ENCODE measurements at regions not wholly inside any gene's neighbourhood (a gene's known extent, or its start where the extent isn't known, plus 50 kb on each side); places are given as distances from the start of the nearest gene placed in this dataset.
A peak's percentile ranks its signal among the peaks of the same experiment; 100 is the strongest.

DNA sequence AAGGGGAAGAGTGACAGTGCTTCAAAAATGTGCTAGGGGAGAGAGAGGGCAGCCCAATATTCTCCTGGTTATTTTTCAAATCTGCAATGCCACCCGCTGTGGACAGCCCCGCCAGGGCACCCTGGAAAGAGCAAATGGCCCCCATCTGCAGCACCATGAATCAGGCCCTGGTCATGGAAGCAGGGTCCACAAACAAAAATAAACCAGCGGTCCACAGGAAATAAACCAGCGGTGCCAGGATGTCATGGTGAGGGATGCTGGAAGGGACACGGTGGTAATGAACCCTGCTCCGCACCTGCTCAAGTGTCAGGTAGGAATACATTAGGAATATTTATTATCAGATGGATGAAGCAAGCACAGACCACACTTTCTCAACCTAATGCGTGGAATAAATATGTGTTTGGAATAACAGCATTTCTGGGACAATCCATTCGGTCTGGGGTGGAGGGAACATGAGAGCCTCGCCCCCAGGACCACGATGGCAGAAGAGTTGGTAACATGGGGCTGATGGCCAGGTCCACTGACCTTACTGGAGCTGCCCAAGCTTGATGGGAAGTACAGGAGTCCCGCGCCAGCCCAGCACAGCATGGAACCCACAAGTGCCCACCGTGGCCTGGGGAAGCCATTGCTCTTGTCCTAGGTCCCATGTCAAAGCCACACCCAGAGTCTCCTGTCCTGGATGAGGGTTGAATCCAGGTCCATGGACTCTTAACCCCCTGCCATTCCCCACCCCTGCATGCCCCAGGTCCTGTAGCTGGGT, 181.7 kb downstream of the BRD1 start:
- intact Hi-C loops (cut with DNase I), result no loop called here
- peak in 3 of 10 donors; percentile 13 to 82 (median 57) for DNase-seq

DNA sequence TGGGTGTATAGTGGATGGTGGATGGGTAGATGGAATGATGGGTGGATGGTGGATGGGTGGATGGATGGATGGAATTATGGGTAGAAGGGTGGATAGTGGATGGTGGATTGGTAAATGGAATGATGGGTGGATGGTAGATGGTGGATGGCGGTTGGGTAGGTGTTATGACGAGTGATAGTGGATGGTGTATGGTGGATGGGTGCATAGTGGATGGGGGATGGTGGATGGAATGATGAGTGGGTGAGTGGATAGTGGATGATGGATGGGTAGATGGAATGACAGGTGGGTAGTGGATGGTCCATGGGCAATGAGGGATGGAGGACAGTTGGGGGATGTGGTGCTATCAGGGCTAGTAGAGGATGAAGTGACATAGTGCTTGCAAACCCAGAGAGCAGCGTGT, 182.4 kb downstream of the BRD1 start:
- intact Hi-C loops (cut with DNase I), result no loop called here
- DNase-seq, result peak in 1 of 10 donors; percentile 30

DNA sequence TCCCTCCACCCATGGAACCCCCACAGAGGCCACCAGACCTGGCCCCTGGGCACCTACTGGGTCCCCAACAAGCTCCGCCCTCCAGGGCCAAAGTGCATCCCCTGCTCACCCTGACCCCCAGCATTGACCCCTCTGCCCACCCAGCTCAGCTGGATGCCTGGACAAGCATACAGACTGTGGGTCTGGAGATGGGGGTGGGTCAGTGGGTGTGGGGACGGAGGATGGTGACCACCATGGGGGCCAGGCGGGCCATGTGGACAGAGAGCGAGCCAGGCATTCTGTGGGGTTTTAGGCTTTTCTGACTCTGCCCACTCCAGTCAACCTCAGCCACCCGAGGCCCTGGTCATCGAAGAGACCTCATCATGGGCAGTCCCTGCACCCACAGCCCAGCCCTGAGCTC, 183.7 kb downstream of the BRD1 start:
- intact Hi-C loops (cut with DNase I), result no loop called here
- DNase-seq, result peak in 1 of 10 donors; percentile 63

DNA sequence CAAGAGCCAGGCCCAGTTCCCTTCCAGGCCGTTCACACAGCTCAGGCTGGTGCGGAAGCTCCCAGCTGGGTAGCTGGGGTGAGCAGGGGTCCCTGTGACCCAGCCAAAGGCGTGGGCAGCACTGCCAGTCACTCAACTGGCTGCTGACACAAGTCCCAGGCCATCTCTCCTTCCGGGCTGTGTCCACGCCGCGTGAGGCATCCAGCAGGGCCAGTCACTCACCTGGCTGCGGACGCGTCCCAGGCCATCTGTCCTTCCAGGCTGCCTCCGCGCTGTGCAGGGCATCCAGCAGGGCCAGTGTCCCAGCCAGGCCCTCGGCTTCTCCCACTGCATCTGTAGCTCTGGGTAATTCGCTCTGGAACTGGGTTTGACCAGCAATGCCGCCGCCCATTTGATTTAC, 184.2 kb downstream of the BRD1 start:
- peak in 1 of 10 donors; percentile 79 for DNase-seq
- intact Hi-C loops (cut with DNase I), result no loop called here

DNA sequence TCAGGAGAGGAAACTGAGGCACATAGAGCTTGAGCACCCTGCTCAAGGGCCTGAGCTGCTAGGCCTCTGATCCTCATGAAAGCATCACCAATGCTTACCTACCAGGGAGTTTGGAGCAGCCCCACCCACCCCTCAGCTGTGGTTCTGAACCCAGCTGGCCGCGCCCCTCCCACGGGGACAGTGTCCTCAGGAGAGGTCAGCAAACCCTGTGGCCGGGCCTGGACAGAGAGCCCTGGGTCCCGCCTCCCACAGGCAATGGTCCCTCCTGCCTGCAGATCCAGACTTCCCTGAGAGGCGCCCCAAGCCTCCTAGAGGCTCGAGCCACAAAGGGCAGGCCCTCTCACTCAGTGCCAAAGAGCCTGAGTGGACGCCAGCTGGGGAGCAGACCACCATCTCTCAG, 184.9 kb downstream of the BRD1 start:
- DNase-seq, result peak in 1 of 10 donors; percentile 77
- intact Hi-C loops (cut with DNase I), result no loop called here

DNA sequence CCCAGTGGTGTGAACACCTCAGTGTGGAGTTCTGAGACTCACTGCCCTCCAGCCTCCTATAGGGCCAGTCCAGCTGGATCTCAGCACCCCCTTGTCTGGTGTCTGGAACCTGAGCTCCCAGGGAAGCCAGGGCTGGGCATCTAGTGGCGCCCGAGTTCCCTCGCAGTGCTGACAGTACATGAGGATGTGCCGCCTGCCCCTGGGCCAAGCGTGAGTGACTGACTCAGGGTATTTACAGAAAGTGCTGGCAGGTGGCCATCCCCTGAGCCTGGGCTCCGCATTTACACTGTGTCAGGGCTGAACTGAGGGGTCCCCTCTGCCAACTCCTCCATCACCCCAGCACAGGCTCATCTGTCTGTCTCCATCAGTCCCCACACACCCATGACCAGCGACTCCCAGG, 185.3 kb downstream of the BRD1 start:
- peak in 1 of 10 donors; percentile 55 for DNase-seq

DNA sequence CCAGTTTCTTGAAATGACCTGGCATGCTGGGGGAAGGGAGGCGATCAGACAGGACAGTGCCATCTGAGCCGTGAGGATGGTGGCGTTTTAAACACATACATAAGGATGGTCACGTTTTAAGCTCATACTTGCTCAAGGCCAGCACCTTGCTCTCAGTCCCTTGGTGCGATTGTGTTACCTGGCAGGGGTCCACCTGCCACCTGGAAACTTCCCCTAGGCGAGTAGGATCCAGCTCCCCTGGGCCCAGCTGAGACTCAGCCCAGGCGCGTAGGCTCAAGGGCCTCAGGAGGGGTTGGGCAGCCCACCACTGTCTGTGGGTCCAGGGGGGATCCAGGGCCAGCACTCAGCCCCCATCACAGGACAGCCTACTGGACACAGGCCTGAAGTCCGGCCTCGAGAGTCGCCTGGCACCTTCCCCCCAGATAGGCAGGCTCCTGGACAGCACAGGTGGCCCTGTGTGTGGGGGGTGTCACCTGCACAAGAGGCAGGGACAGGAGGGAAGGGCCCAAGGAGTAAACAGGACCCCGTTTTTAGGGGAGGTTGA, 185.8 kb downstream of the BRD1 start:
- intact Hi-C loops (cut with DNase I), result no loop called here

More for the DNA sequence above, 185.3 kb downstream of the BRD1 start:
- intact Hi-C loops (cut with DNase I), result no loop called here

DNA sequence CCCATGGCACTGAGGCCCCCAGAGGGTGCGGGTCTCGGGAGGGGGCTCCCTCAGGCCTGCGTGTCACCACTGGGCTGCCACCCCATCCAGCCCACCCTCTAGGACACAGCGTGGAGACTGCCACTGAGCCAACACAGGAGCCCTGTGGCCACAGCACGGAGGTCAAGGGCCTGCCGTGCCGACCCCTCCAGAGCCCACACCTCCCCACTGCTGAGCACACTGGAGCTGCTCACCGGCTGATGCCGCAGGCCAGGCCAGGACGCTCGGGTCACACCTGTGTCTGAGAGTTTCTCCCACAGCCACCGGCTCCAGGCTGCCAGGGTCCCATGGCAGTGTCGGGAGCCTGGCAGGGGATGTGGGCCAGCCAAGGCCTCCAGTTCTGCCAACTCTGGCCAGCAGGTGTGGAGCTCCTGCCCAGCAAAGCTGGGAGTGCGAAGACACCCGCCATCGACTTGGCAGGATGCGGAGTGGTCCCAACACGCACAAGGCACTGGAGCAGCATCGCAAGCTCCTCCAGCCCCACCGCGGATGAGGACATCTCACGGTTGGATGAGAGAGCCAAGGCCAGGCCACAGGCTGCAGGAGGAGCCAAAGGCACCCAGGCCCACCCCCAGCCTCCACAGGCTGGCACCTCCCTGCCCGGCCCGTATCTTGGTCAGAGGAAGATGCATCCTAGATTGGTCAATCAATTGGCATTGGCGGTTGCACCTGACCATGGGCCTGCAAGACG, 187.1 kb downstream of the BRD1 start:
- no peak for DNase-seq
- intact Hi-C loops (cut with DNase I), result no loop called here

More for the DNA sequence above, 185.8 kb downstream of the BRD1 start:
- DNase-seq, result peak in 1 of 10 donors; percentile 70

DNA sequence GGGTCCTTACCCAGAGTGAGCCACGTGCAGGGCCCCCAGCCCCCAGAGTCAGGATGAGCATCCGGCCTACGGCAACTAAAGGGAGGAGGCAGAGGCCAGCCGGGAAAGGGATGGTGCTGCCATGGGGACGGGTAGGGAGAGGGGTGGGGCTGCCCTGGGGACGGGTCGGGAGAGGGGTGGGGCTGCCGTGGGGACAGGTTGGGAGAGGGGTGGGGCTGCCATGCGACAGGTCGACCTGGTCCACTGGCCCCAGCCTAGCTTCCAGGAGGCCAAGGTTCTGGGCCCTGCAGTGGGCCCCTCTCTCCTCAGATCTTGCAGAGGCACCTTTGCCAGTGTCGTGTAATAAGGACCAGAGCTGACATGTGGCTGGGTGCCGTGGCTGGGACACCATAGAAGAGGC, 187.7 kb downstream of the BRD1 start:
- DNase-seq, result no peak
- intact Hi-C loops (cut with DNase I), result loop anchor here (10.0 kb wide), 1 partner anchor 335 kb away; no protein-coding TSS in a partner anchor

DNA sequence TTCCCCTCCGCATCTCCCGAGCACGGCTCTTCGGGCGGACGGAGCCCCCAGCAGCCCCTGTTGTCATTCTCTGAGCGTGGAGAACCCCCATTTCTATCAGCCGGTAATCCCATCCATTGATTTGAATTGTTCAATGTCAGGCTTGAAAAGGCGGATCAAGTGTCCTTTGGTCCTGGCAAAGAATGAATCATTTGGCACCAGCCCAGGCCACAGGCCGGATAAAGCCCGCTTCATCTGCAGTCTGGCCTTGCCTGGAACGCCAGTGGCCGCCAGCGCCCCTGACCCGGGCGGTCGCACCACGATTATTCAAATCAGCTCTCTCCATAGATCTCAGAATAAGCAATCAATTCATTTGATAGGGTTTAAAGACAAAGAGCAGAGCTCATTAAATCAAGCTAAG, 188.9 kb downstream of the BRD1 start:
- DNase-seq, result peak in 7 of 10 donors; percentile 50 to 91 (median 63)
- intact Hi-C loops (cut with DNase I), result loop anchor here (10.0 kb wide), 1 partner anchor 334 kb away; no protein-coding TSS in a partner anchor

DNA sequence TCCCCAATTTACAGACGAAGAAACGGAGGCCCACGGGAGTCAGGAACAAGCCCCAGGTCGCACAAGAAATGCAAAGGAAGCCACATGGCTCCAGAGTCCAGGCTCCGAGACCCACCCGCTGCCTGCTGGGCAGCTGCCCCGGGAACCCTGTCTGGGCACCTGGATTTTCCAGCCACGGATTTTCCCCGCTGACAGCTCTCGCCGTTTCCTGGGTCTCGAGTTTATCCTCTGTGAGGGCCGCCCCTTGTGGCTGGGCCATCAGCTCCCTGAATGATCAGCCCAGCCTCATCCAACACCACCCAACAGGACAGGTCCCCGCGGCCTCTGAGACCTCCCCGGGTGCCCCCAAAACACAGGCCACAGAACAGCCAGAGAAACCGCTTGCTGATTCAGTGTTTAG, 189.7 kb downstream of the BRD1 start:
- intact Hi-C loops (cut with DNase I), result loop anchor here (10.0 kb wide), 1 partner anchor 333 kb away; no protein-coding TSS in a partner anchor
- no peak for DNase-seq

DNA sequence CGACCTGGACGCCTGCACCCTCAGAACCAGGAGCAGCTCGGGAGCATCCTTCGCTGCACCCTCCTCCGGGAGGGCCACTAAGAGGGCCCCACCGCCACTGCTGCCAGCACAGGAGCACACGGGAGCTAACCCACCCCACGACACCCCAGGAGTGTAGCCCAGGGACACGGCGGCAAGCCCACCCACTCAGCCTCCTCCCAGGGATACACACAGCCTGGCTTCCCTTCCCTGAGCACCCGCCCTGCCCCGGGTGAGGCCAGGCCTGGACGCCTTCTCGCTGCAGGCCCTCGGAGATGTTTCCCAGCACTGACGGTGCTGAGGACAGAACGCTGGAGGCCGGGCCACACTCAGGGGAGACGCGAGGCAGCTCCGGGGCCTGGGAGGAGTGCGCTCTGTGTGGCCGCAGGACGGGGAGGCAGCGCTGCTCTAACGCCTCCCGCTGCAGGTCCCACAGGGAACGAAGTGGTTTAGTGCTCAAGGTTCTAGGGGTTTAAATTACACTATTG, 190.4 kb downstream of the BRD1 start:
- intact Hi-C loops (cut with DNase I), result loop anchor here (10.0 kb wide), 1 partner anchor 333 kb away; no protein-coding TSS in a partner anchor
- no peak for DNase-seq

DNA sequence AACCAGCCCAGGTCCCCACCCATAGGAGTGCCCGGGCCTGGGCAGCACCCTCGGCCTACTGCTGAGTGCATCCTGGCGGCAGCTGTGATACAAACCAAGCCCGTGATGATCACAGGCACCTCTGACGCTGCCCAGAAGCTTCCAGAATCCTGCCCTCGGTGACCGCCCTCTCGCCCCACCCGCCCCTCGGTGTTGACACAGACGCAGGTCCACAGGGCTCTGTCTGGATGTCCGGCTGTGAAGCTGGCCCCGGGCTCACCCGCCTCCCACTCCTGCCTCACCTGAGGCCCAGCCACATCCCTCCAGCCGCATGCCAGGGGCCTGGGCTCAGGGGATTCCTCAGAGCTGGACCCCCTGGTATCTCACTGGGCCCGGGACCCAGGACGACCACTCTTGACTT, 191.0 kb downstream of the BRD1 start:
- intact Hi-C loops (cut with DNase I), result loop anchor here (10.0 kb wide), 1 partner anchor 332 kb away; no protein-coding TSS in a partner anchor
- peak in 1 of 10 donors; percentile 43 for DNase-seq

DNA sequence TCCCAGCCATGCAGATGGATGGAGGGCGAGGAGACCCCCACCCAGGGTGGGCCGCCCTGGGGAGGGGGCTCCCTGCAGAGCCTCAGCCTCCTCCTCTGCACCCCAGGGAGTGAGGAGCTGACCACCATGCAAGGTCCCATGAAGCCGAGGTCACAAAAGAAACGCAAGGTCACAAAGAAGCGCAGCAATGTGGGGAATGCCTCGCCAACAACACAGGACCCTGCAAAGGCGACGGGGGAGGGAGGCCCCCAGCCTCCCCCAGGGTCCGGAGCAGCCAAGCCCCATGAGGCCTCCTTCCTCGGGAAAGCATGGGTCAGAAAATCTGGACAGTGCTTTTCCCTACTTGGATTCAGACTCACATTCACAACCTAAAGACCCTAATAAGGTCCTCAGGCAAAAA, 191.5 kb downstream of the BRD1 start:
- DNase-seq, result peak in 3 of 10 donors; percentile 21 to 40 (median 24)
- intact Hi-C loops (cut with DNase I), result loop anchor here (10.0 kb wide), 1 partner anchor 331 kb away; no protein-coding TSS in a partner anchor

DNA sequence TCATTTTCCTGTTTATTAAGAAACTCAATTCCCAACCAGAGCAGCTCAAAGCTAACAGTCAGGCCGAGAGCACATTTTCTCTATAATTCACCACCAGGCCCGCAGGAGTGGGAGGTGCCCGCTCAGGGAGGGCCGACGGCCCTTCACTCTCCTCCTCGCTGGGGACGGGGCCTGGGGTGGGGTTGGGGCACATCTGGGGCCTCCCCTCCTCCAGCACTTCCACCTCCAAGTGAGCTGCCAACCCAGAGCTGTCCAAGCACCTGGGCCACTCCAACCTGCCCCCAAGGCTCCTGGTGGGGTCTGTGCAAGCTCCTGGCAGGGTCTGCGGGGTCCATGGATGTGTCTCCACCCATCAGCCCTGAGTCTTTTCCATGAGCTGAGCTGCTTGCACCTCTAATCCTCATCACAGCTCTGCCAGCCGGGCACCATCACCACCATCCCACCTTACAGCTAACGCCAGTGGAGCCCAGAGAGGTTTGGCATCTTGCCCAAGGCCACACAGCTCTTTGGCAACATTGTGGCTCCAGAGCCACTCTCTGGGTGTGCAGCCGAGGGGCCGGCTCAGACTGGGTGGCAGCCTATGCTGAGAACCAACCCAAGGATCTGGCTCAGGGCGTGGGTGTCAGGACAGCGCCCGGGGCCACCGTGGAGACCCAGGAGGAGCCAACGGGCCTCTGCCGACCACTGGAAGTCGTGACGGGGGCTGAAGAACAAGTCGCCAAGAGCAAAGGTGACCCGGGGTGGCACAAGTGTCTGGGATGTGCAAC, 193.5 kb downstream of the BRD1 start:
- peak in 3 of 10 donors; percentile 50 to 72 (median 65) for DNase-seq
- intact Hi-C loops (cut with DNase I), result loop anchor here (5.0 to 10.0 kb wide), 2 partner anchors 329 to 1057 kb away; no protein-coding TSS in a partner anchor

DNA sequence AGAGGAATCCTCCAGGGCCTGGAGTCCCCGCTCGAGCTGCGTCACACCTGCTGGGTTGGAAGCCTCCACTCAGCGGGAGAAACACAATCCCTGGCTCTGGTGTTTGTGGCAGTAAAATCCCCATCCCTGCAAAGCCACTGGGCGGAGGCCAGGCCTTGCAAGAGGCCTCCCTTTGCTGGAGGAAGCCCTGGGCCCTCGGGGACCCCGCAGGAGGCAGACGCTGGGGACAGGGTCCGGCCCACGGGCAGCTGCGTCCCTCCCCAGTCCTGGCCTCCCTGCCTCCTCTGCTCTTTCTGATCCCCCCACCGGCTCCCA, 194.7 kb downstream of the BRD1 start:
- DNase-seq, result peak in 3 of 10 donors; percentile 65 to 84 (median 83)
- intact Hi-C loops (cut with DNase I), result loop anchor here (5.0 to 10.0 kb wide), 2 partner anchors 328 to 1056 kb away; no protein-coding TSS in a partner anchor

DNA sequence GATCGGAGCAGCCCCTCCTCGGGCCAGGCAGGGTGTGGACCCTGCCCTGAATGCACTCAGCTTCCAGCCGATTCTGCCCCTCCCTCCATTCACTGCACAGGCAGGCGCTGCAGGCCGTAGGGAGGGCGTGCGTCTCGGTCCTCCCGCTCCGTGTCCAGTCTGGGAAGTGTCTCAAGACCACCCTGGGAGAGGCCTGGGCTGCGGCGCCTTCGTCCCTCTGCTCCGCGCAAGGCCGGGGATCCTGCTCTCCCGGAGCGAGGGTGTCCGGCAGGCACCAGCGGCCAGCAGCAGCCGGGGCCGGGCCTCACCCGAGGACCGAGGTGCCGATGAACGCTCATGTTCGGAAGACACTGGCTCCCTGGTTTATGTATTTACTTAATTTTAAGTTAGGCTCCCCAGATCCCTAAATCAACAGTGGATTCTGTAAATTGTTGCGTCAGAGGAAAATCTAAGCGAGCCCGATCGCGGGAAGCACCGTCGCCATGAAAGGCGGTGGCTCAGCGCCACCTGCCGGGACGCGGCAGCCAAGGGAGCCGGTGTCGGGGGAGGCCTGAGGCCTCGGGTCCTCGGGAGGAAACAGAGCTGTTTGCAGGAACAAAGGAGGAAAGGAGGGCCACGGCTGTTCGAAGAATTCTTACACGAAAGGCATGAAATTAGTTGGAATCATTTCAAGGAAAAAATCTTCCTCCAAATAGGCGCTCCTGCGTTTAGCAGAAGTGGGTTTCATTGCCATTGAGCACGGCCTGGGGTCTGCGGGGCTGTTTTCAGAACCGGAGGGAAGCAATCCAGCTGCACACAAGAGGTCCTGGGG, 195.3 kb downstream of the BRD1 start:
- peak; percentile 54 to 97 (median 76) for DNase-seq
- intact Hi-C loops (cut with DNase I), result loop anchor here (5.0 to 10.0 kb wide), 2 partner anchors 328 to 1055 kb away; no protein-coding TSS in a partner anchor

DNA sequence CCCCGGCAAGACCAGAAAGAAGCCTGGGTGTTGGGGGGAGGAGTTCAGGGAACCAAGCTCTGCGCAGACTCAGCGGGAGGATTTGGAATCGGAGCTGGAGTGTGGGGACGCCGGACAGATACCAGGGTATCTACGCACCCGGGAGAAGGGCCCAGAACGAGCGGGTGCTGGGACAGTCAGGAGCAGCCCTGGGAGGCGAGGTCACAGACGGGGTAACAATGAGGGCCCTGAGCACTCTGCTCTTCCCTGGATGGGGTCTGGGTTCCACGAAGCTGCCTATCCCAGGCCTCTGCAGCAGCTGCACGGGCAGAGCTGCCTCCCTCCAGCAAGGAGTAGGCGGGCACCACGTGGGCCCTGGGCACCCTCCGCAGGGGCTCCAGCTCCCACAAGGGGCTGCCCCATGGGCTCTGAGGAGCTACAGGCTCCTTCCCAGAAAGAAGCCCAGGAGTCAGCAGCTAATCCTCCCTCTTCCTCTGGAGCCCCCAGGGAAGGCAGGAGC, 197.2 kb downstream of the BRD1 start:
- intact Hi-C loops (cut with DNase I), result loop anchor here (5.0 to 10.0 kb wide), 2 partner anchors 326 to 1053 kb away; no protein-coding TSS in a partner anchor
- DNase-seq, result peak in 4 of 10 donors; percentile 29 to 77 (median 62)

Measured in posterior cingulate gyrus (tissue), 11 donors.